Fibroblast of skin of left biceps (primary cell): ENCODE measurements at regions not wholly inside any gene's neighbourhood (a gene's known extent, or its start where the extent isn't known, plus 50 kb on each side); places are given as distances from the start of the nearest gene placed in this dataset.

ENCODE experiments used
- DNase-seq, 2 experiments: peaks; one replicate each; pipeline ENCODE4 v3.0.0-alpha.2; 2013; ENCODE audit warnings: low read depth in 2 of 2

GRCh38 chr9:28718226-28718625 is 1144.9 kb upstream of the C9orf72 start:
- DNase-seq = no peak

- no peak for DNase-seq
These were observed 1147.5 kb upstream of the C9orf72 start for GRCh38 chr9:28720746-28721145.

DNA sequence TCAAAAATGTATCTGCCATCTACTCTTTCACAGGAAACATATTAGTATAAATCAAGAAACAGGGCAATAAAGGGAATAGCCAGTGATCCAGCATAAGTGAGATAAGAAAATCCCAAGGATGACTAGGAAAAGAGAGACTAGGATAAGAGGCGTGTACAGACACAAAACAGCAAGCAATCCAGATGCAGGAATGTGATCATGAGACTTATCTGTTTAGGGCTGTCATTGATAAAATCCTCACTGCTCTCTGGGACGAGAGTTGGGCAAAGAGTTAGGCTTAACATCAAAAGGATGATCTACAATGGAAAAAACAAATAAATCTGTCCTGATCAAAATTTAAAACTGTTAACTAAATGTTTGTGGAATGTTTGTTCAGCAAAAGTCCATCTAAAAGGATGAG is 1156.8 kb upstream of the C9orf72 start:
- no peak for DNase-seq

DNA sequence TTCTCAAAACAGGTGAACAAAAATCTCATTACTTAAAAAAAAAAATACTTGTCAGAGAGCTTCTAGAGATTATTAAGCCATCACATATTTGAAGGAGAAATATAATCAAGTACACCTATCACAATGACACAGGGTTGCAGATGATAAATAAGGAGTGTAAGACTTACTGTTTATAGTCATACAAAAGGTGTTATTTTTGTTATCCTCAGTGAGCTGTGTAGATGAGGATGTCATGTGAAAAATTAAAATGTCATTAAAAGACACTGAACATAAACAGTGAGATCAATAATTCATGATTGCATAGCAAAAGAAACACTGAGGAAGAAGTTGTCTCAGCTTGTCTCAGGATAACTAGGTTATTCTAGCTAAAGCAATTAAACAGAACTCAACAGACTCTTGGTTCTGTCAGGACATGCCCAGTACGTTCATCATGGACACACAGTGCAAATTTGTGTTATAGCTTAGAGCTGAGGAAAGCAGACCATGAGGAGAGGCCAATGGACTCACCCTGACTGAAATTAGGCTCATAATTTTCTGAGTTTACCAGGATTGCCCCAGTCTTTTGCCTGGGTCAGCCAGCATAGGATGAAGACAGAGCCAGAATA is 1162.6 kb upstream of the C9orf72 start:
- no peak for DNase-seq

DNA sequence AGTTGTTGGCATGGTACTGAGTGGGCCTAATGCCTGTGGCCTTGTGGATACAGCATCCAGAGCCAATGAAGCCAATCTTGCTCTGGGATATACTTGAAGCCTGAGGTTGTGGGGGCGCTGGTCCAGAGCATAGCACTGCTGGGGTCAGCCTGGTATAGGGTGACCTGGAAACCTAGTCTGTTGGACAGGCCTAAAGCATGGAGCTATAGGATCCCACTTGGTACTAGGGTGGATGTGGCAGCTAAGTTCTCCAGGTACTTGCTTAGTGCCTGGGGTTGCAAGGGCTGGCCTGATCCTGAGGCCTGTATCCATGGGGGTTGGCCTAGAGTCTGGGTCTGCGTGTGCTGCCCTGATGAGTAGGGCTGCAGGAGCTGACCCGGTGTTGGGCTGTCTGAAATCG is 1168.2 kb upstream of the C9orf72 start:
- no peak for DNase-seq

- no peak for DNase-seq
These were observed 1174.2 kb upstream of the C9orf72 start for GRCh38 chr9:28747351-28747985.

DNA sequence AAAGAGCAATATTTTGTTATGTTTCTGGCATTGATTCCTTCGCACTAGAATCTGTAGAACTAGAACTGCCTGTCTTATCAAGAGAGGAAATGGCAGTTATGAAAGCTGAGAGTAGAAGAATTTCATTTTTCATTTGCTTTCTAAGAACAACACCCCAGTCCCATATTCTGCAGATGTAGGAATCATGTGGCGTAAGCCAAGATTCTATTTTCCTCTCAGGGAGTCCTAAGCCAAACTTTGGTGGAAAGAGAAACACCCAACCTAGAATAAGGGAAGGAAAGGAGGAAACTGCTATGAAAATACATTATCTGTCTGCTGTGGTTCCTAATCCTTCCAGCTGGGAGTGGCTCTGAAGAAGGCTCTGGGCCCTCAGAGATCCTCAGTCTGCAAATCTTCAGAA is 1176.9 kb upstream of the C9orf72 start:
- DNase-seq = no peak

- DNase-seq = no peak
These were observed 1185.1 kb upstream of the C9orf72 start for GRCh38 chr9:28758341-28758740.

DNA sequence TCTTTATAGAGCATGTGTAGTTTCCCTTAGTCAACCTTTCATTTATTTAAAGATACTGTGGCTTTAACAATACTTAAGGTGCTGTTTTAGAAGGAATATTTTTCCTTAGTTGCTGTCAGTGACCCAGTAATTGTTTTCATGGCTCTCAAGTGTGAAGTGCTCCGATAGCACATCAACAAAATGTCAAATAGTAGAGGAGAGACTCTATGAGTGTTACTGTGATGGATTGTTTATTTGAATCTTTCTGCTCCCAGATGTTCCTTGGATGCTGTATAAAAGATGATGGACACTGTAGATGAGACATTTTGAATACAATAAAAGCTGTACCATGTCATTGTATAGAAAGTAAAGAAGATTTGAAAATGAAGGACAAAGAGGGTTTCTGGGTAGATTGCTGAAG is 1185.7 kb upstream of the C9orf72 start:
- DNase-seq = no peak

DNA sequence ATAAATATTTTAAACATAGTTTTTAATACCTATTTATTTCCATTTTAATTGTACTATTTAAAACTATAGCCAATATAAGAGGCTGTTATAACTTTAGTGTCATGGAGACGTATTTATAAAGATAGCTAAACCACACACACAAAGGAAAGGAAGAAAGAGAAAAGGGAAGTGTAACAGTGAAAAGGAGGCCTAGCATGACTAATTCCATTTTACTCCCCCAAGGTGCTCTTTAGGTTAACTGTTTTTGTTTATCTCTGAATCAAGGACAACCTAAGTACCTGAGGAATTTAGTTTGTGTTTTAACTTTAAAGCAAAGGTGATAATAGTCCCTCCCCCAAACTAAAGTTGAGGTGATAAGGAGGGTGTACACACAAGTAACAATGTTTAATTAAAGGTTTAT is 1188.9 kb upstream of the C9orf72 start:
- DNase-seq = no peak

- no peak for DNase-seq
These were observed 1191.3 kb upstream of the C9orf72 start for GRCh38 chr9:28764532-28764931.

GRCh38 chr9:28770226-28770625 is 1196.9 kb upstream of the C9orf72 start:
- no peak for DNase-seq

- no peak for DNase-seq
These were observed 1197.5 kb upstream of the C9orf72 start for GRCh38 chr9:28770827-28771226.

GRCh38 chr9:28774433-28775235 is 1201.4 kb upstream of the C9orf72 start:
- peak in 1 of 2 experiments; percentile 8 for DNase-seq

DNA sequence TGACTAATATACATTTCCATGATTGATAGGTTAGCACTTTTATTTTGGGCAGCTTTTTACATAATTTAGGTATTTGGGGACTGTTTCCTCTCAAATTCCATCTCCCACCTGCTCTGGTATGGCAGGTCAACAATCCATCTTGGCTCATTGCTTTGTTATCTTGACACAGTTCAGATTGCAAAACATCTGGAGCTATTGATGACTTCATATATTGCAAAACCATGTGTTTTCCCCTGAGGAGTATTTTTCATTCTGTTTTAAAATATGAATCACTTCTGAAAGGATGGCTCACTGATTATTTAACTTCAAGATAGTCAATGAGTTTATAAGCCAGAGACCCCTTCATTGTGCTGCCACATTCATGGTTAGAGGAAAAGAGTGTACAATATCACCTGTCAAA is 1206.0 kb upstream of the C9orf72 start:
- no peak for DNase-seq

DNA sequence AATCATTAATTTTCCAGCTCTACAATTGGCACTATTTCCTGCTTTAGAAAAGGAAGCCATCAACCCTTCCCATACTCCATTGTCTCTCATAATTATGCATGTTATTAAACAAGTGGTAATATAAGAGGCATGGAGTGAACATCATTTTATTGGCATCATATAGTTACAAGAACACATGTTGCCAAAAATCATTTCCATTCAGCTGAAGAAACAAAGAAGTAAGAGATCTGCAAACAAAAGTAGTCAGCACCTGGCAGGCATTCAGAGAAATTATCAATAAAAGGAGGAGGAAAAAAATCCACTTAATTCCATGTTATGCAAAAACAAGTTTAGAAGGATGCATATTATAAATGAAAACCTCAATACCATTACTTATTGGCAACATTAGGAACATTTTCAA is 1208.2 kb upstream of the C9orf72 start:
- no peak for DNase-seq

GRCh38 chr9:28782630-28783029 is 1209.3 kb upstream of the C9orf72 start:
- DNase-seq = no peak

DNA sequence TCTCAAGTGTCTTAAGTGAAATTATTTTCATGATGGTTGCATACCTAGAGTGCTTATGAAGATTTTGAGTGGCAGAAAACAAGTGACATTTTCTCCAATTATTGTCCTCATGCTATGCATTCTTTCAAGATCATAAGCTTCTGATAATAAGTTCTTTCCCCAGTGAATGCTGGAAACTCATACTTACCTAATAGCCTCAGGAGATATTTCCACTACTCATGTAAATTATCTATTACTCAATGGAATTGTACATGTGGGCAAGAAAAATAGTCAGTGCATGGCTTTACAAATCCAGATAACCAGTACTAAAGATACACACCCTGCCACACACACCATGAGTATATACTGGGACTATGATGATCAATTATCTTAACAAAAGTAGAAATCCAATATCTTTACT is 1219.4 kb upstream of the C9orf72 start:
- DNase-seq = no peak

GRCh38 chr9:28799876-28800275 is 1226.6 kb upstream of the C9orf72 start:
- no peak for DNase-seq

DNA sequence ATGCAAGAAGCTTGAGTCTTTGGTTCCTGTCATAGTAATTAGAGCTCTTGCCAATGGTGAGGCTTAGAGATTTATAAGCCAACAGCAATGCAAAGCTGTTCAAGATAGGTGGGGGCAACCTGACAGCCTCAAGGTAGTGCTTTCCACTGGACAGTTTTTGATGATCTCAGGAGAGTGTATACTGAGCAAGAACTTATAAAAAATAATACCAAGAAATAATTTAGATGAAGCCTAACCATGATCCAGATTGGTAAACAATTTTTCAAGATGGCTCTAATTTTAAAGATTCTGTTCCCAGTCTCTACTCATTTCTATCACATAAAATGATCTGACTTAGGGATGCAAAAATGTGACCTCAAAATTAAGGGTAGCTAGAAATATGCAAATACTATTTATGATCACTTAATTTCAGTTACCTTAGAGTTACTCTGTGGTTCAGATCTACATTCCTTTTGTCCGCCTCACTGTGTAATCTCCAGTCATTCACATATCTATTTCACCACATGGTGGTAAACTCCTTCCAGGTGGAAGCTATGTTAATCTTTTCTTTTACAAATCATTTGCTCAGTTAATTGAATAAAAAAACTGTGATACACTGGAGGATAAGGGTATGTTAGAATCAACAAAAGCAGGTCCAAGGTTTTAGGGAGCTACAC is 1228.0 kb upstream of the C9orf72 start:
- DNase-seq = no peak

GRCh38 chr9:28805197-28805596 is 1231.9 kb upstream of the C9orf72 start:
- no peak for DNase-seq

DNA sequence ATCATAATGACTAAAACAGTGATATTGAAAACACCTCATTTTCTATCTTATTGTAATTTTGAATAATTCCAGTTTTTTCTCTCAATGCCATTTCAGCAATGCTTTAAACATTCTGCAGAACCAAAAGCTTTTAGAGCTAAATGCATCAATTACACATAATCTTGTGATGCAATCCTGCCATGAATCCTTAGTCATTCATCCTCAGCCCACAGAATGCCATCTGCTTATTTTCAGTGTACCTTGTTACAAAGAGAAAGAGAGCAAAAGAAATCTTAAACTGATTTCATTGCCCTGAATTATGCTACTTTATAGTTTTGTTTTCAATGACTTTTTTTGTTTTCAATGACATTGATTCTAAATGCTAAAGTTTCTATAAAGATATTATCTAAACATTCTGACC is 1234.8 kb upstream of the C9orf72 start:
- no peak for DNase-seq
